ENCODE measurements at regions not wholly inside any gene's neighbourhood (a gene's known extent, or its start where the extent isn't known, plus 50 kb on each side); places are given as distances from the start of the nearest gene placed in this dataset.

DNA sequence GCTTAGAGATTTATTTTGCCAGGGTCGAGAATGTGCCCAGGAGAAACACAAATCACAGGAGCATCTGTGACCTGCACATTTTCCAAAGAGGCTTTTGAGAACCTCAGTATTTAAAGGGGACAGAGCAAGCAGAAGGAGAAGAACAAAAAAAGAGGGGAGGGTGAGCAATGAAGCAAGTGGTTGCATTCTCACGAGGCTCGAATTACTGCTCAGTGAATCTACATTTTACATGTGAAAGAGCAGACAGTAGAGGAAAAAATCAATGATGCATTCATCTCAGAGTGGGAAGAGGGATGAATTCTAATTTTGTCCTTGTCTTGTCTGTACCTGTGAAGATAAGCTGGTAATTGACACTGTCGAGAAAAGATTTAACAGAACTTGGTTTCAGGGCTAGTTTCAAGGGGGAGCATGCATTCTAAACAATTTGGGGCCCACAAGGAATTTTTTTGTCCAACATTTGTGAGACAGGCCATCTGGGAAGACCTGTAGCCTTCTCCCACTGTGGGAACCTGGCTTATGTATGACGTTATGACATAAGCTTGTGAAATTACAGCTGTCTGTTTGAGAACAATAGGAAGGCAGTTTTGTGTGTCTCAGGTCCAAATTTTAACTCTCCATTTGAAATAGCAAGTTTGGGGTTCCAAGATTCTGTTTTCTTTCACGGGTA, 855.1 kb downstream of the SLITRK5 start:
- H3K27ac ChIP-seq (replicated peaks): no peak overlapping the region
- intact Hi-C loops (cut with micrococcal nuclease): no loop called here

DNA sequence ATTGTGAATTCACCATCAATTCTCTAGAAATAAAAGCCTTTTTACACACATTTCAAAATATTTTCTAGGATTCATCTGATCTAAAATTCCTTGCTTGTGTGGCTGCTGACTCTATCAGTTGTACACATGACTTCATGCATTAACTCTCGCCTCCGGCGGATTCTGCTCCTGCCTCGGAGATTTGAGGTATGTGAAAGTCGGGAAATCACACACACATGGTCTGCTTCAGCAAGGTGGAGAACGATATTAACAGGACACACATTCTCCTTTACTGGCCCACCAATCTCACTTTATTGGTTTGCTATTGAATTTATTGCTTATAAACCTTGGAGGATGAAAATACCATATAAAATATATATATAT, 855.7 kb downstream of the SLITRK5 start:
- H3K27me3 ChIP-seq (ENCODE audit: low read depth): no peaks in the 10 kb centered on the region
- TF ChIP-seq, protein P1, sequence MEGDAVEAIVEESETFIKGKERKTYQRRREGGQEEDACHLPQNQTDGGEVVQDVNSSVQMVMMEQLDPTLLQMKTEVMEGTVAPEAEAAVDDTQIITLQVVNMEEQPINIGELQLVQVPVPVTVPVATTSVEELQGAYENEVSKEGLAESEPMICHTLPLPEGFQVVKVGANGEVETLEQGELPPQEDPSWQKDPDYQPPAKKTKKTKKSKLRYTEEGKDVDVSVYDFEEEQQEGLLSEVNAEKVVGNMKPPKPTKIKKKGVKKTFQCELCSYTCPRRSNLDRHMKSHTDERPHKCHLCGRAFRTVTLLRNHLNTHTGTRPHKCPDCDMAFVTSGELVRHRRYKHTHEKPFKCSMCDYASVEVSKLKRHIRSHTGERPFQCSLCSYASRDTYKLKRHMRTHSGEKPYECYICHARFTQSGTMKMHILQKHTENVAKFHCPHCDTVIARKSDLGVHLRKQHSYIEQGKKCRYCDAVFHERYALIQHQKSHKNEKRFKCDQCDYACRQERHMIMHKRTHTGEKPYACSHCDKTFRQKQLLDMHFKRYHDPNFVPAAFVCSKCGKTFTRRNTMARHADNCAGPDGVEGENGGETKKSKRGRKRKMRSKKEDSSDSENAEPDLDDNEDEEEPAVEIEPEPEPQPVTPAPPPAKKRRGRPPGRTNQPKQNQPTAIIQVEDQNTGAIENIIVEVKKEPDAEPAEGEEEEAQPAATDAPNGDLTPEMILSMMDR (IDR thresholded peaks at IDR 0.05; ENCODE audit: borderline replicate concordance): no peak
- DNase-seq: no peak
- intact Hi-C loops (cut with micrococcal nuclease): no loop called here
- no peak overlapping the region for H3K27ac ChIP-seq (replicated peaks)
- no peaks in the 10 kb centered on the region for H3K4me1 ChIP-seq
- H3K9me3 ChIP-seq (replicated peaks): no peaks in the 10 kb centered on the region
- H3K36me3 ChIP-seq: no peaks in the 10 kb centered on the region
- H3K4me3 ChIP-seq: no peak overlapping the region

More for the DNA sequence above, 855.1 kb downstream of the SLITRK5 start:
- Histone ChIP-seq H3K4me3 (no peak overlapping the region), H3K9me3 (replicated peaks) (no peaks in the 10 kb centered on the region), H3K4me1 (no peaks in the 10 kb centered on the region), H3K36me3 (no peaks in the 10 kb centered on the region), H3K27me3 (ENCODE audit: low read depth) (no peaks in the 10 kb centered on the region)
- TF ChIP-seq, protein P1 (IDR thresholded peaks at IDR 0.05; ENCODE audit: borderline replicate concordance): no peak
- no peak for DNase-seq

DNA sequence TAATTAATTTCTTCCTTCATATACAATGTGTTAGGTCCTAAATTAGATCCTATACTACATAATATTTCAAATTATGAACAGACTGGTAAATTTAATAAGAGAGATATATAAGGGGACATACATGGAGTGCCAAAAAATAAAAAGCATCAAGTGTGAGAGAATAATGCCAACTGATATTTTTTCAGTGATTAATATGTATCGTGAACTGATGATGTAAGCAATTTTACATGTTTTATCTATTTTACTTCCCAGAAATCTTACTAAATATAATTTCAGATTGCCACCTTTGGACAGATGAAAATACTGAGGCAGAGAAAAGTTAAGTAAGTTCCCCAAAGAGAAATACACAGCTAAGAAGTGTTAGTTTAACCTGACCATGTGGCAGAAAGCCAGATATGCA, 870.8 kb downstream of the SLITRK5 start:
- Histone ChIP-seq H3K27ac (replicated peaks) (no peak overlapping the region), H3K4me1 (no peaks in the 10 kb centered on the region), H3K36me3 (no peaks in the 10 kb centered on the region), H3K9me3 (replicated peaks) (no peaks in the 10 kb centered on the region), H3K4me3 (no peak overlapping the region), H3K27me3 (ENCODE audit: low read depth) (no peaks in the 10 kb centered on the region)
- no peak for DNase-seq
- intact Hi-C loops (cut with micrococcal nuclease): no loop called here
- TF ChIP-seq, protein P1 (IDR thresholded peaks at IDR 0.05; ENCODE audit: borderline replicate concordance): no peak

GRCh38 chr13:88544836-88545235, 873.7 kb downstream of the SLITRK5 start:
- H3K4me3 ChIP-seq: no peak overlapping the region
- TF ChIP-seq, protein P1 (IDR thresholded peaks at IDR 0.05; ENCODE audit: borderline replicate concordance): no peak
- H3K9me3 ChIP-seq (replicated peaks): no peaks in the 10 kb centered on the region
- no peak overlapping the region for H3K27ac ChIP-seq (replicated peaks)
- no peaks in the 10 kb centered on the region for H3K4me1 ChIP-seq
- H3K36me3 ChIP-seq: no peaks in the 10 kb centered on the region
- no peak for DNase-seq
- intact Hi-C loops (cut with micrococcal nuclease): no loop called here
- H3K27me3 ChIP-seq (ENCODE audit: low read depth): no peaks in the 10 kb centered on the region

- Histone ChIP-seq H3K4me1 (no peaks in the 10 kb centered on the region), H3K4me3 (no peak overlapping the region), H3K27ac (replicated peaks) (no peak overlapping the region), H3K27me3 (ENCODE audit: low read depth) (no peaks in the 10 kb centered on the region), H3K36me3 (no peaks in the 10 kb centered on the region), H3K9me3 (replicated peaks) (no peaks in the 10 kb centered on the region)
- TF ChIP-seq, protein P1 (IDR thresholded peaks at IDR 0.05; ENCODE audit: borderline replicate concordance): no peak
- no peak for DNase-seq
- intact Hi-C loops (cut with micrococcal nuclease): no loop called here
Measured at GRCh38 chr13:88552966-88553365, 881.8 kb downstream of the SLITRK5 start.

Measured in left ventricle myocardium inferior (tissue), 1 donor.